Tibial nerve (tissue), 3 donors: ENCODE measurements at regions not wholly inside any gene's neighbourhood (a gene's known extent, or its start where the extent isn't known, plus 50 kb on each side); places are given as distances from the start of the nearest gene placed in this dataset.

Experiments used
- POLR2A ChIP-seq, 2 donors: fragments of 450-650 bp; IDR thresholded peaks; one replicate each; pipeline ENCODE4 v1.6.1; 2017; ENCODE audit warnings: antibody characterized with exemption in 2 of 2, mild to moderate bottlenecking in 2 of 2, moderate library complexity in 2 of 2
- TF ChIP-seq, protein P1 (sequence below), 5 experiments: fragments of 200-600 bp in 3 of 5; fragments of 450-650 bp in 2 of 5; sonication (generic) in 3 of 5; IDR thresholded peaks; one replicate each; pipeline ENCODE4 v1.5.1; 2016 to 2019; ENCODE audit warnings: antibody characterized with exemption in 5 of 5, mild to moderate bottlenecking in 3 of 5, moderate library complexity in 2 of 5

GRCh38 chr18:56240405-56240804 lies 398.0 kb downstream of the TXNL1 start:
- TF ChIP-seq, protein P1, sequence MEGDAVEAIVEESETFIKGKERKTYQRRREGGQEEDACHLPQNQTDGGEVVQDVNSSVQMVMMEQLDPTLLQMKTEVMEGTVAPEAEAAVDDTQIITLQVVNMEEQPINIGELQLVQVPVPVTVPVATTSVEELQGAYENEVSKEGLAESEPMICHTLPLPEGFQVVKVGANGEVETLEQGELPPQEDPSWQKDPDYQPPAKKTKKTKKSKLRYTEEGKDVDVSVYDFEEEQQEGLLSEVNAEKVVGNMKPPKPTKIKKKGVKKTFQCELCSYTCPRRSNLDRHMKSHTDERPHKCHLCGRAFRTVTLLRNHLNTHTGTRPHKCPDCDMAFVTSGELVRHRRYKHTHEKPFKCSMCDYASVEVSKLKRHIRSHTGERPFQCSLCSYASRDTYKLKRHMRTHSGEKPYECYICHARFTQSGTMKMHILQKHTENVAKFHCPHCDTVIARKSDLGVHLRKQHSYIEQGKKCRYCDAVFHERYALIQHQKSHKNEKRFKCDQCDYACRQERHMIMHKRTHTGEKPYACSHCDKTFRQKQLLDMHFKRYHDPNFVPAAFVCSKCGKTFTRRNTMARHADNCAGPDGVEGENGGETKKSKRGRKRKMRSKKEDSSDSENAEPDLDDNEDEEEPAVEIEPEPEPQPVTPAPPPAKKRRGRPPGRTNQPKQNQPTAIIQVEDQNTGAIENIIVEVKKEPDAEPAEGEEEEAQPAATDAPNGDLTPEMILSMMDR (IDR thresholded peaks at IDR 0.05) = no peak
- TF ChIP-seq POLR2A (IDR thresholded peaks at IDR 0.05) = no peak
